ENCODE measurements at regions not wholly inside any gene's neighbourhood (a gene's known extent, or its start where the extent isn't known, plus 50 kb on each side); places are given as distances from the start of the nearest gene placed in this dataset.

- no peak overlapping the region for H3K9ac ChIP-seq (ENCODE audit: insufficient read depth, low read length)
- TF ChIP-seq CTCF (conservative IDR thresholded peaks at IDR 0.05 in 1 of 2, IDR thresholded peaks at IDR 0.05 in 1 of 2; ENCODE audit: low read depth in 1 of 2, low read length in 2 of 2): no peak
- no peak for TF ChIP-seq EZH2 (IDR thresholded peaks at IDR 0.05; ENCODE audit: low read length, missing control alignments)
- no peaks in the 10 kb centered on the region for H3K27me3 ChIP-seq (ENCODE audit: control insufficient read depth, insufficient read depth, low read length)
- no peaks in the 10 kb centered on the region for H3K4me1 ChIP-seq (ENCODE audit: control insufficient read depth, extremely low read depth, insufficient read depth, low read length)
- no peaks in the 10 kb centered on the region for H3K9me3 ChIP-seq (ENCODE audit: control insufficient read depth, insufficient read depth, low read depth, low read length)
- H3K36me3 ChIP-seq (ENCODE audit: control insufficient read depth, insufficient read depth, low read length): no peaks in the 10 kb centered on the region
- no peak overlapping the region for H3K27ac ChIP-seq (ENCODE audit: insufficient read depth, low read length)
- H2AFZ ChIP-seq (ENCODE audit: low read length): no peak overlapping the region
- no peak overlapping the region for H3K4me2 ChIP-seq (ENCODE audit: extremely low read depth, insufficient read depth, low read length)
- H3K4me3 ChIP-seq (replicated peaks in 1 of 4; ENCODE audit: control extremely low read depth in 1 of 4, insufficient read depth in 1 of 4, low read depth in 3 of 4, low read length in 4 of 4): no peak overlapping the region
- peak in 1 of 2 donors; percentile 30 for DNase-seq (ENCODE audit: low read depth in 2 of 2)
- no peaks in the 10 kb centered on the region for H3K79me2 ChIP-seq (ENCODE audit: control insufficient read depth, insufficient read depth, low read length)
- no peaks in the 10 kb centered on the region for H4K20me1 ChIP-seq (ENCODE audit: control insufficient read depth, extremely low read depth, insufficient read depth, low read length)
Observed at GRCh38 chr5:81829242-81829641, 78.3 kb upstream of the SSBP2 start.

DNA sequence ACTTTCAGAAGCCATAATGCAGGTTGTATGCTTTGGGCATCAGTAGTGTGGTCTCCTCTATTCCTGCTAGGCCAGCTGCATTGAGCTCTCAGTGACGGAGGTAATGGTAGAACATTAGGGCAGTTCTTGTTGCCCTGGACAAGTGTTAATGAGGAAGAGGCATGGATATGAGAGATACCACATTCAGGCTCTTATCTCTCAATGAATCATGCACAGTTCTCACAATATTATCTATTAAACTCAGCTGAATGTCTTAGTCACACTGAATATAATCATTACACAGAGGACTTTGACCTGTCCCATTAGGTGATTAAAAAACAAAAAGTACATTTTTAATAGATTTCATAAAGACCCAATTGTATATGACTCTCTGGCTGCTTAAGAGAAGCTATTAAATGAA is 76.6 kb upstream of the SSBP2 start:
- no peak overlapping the region for H3K27ac ChIP-seq (ENCODE audit: insufficient read depth, low read length)
- H3K27me3 ChIP-seq (ENCODE audit: control insufficient read depth, insufficient read depth, low read length): no peaks in the 10 kb centered on the region
- H4K20me1 ChIP-seq (ENCODE audit: control insufficient read depth, extremely low read depth, insufficient read depth, low read length): no peaks in the 10 kb centered on the region
- no peak overlapping the region for H3K4me2 ChIP-seq (ENCODE audit: extremely low read depth, insufficient read depth, low read length)
- H3K9ac ChIP-seq (ENCODE audit: insufficient read depth, low read length): no peak overlapping the region
- TF ChIP-seq EZH2 (IDR thresholded peaks at IDR 0.05; ENCODE audit: low read length, missing control alignments) (no peak), CTCF (conservative IDR thresholded peaks at IDR 0.05 in 1 of 2, IDR thresholded peaks at IDR 0.05 in 1 of 2; ENCODE audit: low read depth in 1 of 2, low read length in 2 of 2) (no peak)
- no peak overlapping the region for H3K4me3 ChIP-seq (replicated peaks in 1 of 4; ENCODE audit: control extremely low read depth in 1 of 4, insufficient read depth in 1 of 4, low read depth in 3 of 4, low read length in 4 of 4)
- no peaks in the 10 kb centered on the region for H3K36me3 ChIP-seq (ENCODE audit: control insufficient read depth, insufficient read depth, low read length)
- no peaks in the 10 kb centered on the region for H3K9me3 ChIP-seq (ENCODE audit: control insufficient read depth, insufficient read depth, low read depth, low read length)
- no peak overlapping the region for H2AFZ ChIP-seq (ENCODE audit: low read length)
- DNase-seq (ENCODE audit: low read depth in 2 of 2): no peak
- H3K4me1 ChIP-seq (ENCODE audit: control insufficient read depth, extremely low read depth, insufficient read depth, low read length): no peaks in the 10 kb centered on the region
- H3K79me2 ChIP-seq (ENCODE audit: control insufficient read depth, insufficient read depth, low read length): no peaks in the 10 kb centered on the region

DNA sequence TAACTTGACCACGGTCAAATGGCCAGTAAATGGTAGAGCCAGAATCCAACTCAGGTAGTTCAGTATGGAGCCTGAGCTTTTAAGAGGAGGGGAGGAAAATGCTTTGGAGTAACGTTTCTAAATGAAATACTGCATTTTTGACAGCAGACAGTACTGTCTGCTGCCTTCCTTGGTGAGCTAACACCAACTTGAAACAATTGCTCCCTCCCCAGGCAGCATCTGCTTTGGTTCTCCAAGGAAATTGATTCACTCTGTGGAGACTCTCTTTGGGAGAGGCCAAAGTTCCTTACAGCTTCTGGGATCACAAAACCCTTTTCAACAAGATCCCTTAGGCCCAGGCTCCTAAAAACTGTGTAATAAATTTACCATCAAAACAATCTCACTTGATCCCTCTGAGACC is 75.2 kb upstream of the SSBP2 start:
- H4K20me1 ChIP-seq (ENCODE audit: control insufficient read depth, extremely low read depth, insufficient read depth, low read length): no peaks in the 10 kb centered on the region
- no peaks in the 10 kb centered on the region for H3K36me3 ChIP-seq (ENCODE audit: control insufficient read depth, insufficient read depth, low read length)
- H3K9ac ChIP-seq (ENCODE audit: insufficient read depth, low read length): no peak overlapping the region
- no peak for TF ChIP-seq EZH2 (IDR thresholded peaks at IDR 0.05; ENCODE audit: low read length, missing control alignments)
- peak in 1 of 2 donors; percentile 11 for TF ChIP-seq CTCF (conservative IDR thresholded peaks at IDR 0.05 in 1 of 2, IDR thresholded peaks at IDR 0.05 in 1 of 2; ENCODE audit: low read depth in 1 of 2, low read length in 2 of 2)
- H3K27me3 ChIP-seq (ENCODE audit: control insufficient read depth, insufficient read depth, low read length): no peaks in the 10 kb centered on the region
- H3K4me2 ChIP-seq (ENCODE audit: extremely low read depth, insufficient read depth, low read length): no peak overlapping the region
- no peaks in the 10 kb centered on the region for H3K79me2 ChIP-seq (ENCODE audit: control insufficient read depth, insufficient read depth, low read length)
- H3K4me3 ChIP-seq (replicated peaks in 1 of 4; ENCODE audit: control extremely low read depth in 1 of 4, insufficient read depth in 1 of 4, low read depth in 3 of 4, low read length in 4 of 4): no peak overlapping the region
- H3K27ac ChIP-seq (ENCODE audit: insufficient read depth, low read length): no peak overlapping the region
- H2AFZ ChIP-seq (ENCODE audit: low read length): no peak overlapping the region
- no peaks in the 10 kb centered on the region for H3K4me1 ChIP-seq (ENCODE audit: control insufficient read depth, extremely low read depth, insufficient read depth, low read length)
- H3K9me3 ChIP-seq (ENCODE audit: control insufficient read depth, insufficient read depth, low read depth, low read length): no peaks in the 10 kb centered on the region
- peak in 1 of 2 donors; percentile 12 for DNase-seq (ENCODE audit: low read depth in 2 of 2)
